ENCODE measurements at regions not wholly inside any gene's neighbourhood (a gene's known extent, or its start where the extent isn't known, plus 50 kb on each side); places are given as distances from the start of the nearest gene placed in this dataset.
"Not testable (repeated sequence)": the region's sequence is repeated elsewhere in the genome, so short reads cannot be mapped to it uniquely, and the experiment has no call there.

DNA sequence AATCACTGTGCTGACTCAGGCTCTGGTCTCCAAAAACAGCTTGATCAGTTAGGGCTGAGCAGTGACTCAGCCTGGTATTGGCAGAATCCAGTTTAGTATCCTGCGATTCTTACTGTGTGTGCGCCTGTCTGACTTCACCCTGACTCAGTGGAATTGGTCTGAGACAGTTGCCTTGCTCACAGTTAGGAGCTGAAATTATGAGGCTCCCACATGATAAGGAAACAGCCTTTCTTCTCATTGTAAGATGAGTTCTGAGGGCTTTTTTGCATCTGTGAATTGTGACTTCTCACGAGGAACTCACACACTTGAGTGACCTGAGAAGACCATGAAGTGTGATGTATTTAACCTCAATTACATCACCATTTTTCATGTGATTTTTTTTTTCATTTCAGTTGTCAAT is 1282.4 kb downstream of the RPIA start:
- not testable (repeated sequence) for DNase-seq

DNA sequence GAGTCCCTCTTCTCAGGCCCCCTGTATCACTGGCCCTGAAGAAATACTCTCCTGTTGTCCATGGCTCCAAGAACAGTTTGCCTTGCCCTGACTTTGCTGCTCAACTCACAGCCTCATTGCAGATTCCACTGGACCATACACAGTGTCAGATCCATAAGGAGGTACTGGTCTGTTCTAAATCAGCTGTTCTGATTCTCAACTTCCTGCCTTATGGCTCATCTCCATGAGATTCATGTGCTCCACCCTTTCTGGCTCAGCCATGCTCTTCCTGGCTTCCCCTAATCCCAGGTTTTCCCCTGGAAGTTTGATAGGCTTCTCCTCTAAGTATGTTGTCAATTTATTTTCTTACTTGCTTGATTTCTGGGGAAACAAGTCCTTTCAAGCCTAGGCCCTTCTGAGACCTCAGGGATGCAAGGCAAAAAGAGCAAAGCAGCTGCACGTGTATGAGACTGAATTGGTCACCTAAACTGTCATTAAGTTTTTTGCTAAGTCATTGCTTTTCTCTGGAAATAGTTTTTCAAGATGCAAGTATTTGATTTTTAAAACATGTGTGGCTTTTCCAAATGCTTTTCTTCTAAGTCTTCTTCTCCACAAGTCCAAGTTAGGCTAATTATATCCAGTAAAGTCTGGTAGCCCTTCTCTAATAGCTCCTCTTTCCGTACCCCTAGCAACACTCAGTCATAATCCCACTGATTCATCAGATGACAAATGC is 1288.5 kb downstream of the RPIA start:
- not testable (repeated sequence) for DNase-seq

GRCh38 chr2:89982246-89982645 is 1290.8 kb downstream of the RPIA start:
- DNase-seq: peak; percentile 22

GRCh38 chr2:89985650-89986049 is 1294.2 kb downstream of the RPIA start:
- DNase-seq: not testable (repeated sequence)

DNA sequence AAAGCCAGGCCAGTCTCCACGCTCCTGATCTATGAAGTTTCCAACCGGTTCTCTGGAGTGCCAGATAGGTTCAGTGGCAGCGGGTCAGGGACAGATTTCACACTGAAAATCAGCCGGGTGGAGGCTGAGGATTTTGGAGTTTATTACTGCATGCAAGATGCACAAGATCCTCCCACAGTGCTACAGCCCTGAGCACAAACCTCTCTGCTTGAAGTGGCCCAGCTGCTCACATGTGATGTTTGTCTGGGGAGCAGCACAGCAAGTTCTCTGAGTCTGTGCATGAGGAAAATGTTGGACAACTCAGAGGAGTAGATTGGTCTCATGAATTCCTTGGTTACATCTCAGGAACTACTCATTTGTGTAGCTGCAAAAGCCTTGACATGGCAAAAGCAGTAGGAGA is 1295.1 kb downstream of the RPIA start:
- DNase-seq: not testable (repeated sequence)

GRCh38 chr2:89996779-89997178 is 1305.3 kb downstream of the RPIA start:
- not testable (repeated sequence) for DNase-seq

DNA sequence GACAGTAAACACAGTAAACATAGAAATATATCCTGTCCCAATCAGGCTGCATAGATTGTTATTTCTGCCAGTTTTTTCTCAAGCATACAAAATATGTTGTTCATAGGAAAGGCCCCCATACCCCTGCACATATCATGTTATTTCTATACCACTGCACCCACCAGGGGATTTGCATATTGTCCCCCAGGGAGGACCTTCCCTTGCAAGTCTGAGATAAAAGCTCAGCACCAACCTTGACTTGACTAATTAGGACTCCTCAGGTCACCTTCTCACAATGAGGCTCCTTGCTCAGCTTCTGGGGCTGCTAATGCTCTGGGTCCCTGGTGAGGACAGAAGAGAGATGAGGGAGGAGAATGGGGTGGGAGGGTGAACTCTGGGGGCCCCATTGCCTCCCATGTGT is 1313.1 kb downstream of the RPIA start:
- not testable (repeated sequence) for DNase-seq

DNA sequence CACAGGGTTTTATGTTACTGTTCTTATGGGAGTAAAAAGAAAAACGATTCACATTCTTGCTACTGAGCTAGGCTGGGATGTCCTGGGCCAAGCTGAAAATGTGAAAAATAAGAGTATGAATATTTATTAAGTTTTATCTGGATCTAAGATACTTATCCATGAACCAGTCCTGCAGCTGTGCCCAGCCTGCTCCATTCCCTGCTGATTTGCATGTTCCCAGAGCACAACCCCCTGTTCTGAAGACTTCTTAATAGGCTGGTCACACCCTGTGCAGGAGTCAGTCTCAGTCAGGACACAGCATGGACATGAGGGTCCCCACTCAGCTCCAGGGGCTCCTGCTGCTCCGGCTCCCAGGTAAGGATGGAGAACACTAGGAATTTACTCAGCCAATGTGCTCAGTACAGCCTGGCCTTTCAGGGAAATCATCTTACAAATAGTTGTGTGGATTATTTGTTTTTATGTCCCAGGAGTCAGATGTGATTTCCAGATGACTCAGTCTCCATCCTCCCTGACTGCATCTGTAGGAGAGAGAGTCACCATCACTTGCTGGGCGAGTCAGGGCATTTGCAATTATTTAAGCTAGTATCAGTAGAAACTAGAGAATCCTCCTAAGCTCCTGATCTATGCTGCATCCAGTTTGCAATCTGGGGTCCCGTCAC is 1319.1 kb downstream of the RPIA start:
- not testable (repeated sequence) for DNase-seq

- DNase-seq: not testable (repeated sequence)
Measured at GRCh38 chr2:90011101-90011443, 1319.6 kb downstream of the RPIA start.

- DNase-seq: not testable (repeated sequence)
Measured at GRCh38 chr2:90019908-90020307, 1328.4 kb downstream of the RPIA start.

GRCh38 chr2:90021234-90021633 is 1329.8 kb downstream of the RPIA start:
- not testable (repeated sequence) for DNase-seq

DNA sequence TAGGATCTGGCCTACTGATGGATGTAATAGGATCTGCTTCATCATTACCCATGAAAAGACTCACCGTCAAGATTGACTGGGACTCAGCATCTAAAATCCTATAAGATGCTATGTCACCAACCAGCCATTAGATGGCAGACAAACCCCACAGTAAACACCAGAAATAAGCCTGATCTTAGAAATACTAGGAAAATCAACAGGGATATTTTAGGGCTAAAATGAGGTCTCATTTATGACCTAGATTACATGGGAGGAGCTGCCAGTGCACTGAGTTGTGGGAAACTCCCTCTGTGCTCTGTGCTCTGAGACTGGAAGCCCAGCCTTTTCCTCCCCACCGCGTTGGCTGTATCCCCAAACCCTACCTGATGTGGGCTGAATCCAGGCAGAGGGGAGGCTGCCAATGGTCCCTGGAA is 1335.8 kb downstream of the RPIA start:
- not testable (repeated sequence) for DNase-seq

DNA sequence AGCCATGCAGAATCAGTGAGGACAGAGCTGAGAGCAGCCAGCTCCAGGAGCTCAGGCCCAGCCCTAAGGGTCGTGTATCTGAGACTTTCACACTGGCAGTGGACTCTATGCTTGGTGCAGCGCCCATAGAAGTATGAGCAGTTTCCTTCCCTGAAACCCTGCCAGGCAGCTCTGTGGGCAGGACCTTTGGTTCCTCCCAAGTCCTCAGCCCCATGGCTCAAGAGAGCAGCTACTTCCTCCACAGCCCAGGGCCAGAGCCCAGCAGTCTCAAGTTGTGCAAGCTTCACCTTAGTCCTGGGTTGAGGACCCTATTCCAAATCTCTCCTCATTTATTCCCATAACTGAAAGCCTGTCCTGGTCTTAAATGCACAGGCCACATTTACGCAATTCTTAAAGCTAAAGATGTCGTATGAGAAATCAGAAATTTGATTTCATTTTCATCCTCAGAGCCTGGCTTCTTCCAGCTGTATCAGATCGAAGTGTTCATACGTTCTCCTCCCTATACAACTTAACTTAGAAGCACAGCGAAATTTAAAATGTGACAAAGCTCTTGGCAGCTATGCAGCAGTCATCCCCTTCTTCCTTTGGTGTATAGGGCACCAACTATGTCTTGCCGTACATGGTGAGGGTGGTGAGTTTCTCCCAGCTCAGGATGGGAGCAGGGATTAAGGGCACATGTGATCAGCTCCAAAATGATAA is 1337.1 kb downstream of the RPIA start:
- DNase-seq: peak; percentile 59

GRCh38 chr2:90029080-90029428 is 1337.6 kb downstream of the RPIA start:
- not testable (repeated sequence) for DNase-seq

GRCh38 chr2:90032269-90032668 is 1340.8 kb downstream of the RPIA start:
- DNase-seq: peak; percentile 48

- peak; percentile 7 for DNase-seq
Measured at GRCh38 chr2:90036335-90036734, 1344.9 kb downstream of the RPIA start.

DNA sequence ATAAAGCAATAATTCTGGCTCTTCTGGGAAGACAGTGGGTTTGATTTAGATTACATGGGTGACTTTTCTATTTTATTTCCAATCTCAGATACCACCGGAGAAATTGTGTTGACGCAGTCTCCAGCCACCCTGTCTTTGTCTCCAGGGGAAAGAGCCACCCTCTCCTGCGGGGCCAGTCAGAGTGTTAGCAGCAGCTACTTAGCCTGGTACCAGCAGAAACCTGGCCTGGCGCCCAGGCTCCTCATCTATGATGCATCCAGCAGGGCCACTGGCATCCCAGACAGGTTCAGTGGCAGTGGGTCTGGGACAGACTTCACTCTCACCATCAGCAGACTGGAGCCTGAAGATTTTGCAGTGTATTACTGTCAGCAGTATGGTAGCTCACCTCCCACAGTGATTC is 1347.6 kb downstream of the RPIA start:
- not testable (repeated sequence) for DNase-seq

DNA sequence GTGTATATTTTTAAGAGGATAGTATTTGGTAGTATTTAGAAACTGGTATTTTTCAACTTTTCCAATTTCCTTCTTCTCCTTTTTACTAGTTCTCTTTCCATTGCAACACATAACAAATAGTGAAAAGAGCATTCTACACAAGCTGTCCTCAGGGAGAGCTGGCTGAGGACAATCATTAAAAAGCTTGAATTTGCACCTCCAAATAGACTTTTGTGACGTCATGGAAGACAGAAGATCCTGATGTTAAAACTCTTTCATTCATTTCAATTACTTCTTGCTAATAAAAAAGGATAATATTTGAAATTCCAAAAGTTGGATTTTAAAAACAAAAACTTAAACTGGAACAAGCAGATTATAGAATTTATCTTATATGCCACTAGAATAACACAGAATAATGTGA is 1356.3 kb downstream of the RPIA start:
- not testable (repeated sequence) for DNase-seq

DNA sequence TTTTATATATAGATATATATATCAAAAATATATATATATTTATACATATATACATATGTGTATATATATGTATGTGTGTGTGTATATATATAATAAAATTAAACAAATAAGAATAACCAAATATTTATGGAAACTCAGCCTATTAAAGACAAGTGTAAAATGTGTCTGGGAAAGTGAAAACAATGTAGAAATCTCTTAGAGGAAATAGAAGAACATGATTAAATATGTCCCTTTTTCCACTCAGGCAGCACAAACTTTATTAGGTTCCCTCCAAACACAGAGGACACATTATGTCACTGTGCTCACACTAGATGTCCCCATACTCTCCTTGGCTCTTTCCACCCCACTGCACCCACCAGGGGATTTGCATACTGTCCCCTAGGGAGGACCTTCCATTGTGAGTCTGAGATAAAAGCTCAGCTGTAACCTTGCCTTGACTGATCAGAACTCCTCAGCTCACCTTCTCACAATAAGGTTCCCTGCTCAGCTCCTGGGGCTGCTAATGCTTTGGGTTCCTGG is 1360.7 kb downstream of the RPIA start:
- not testable (repeated sequence) for DNase-seq

- DNase-seq: no peak
Measured at GRCh38 chr2:90069290-90069894, 1377.9 kb downstream of the RPIA start.

DNA sequence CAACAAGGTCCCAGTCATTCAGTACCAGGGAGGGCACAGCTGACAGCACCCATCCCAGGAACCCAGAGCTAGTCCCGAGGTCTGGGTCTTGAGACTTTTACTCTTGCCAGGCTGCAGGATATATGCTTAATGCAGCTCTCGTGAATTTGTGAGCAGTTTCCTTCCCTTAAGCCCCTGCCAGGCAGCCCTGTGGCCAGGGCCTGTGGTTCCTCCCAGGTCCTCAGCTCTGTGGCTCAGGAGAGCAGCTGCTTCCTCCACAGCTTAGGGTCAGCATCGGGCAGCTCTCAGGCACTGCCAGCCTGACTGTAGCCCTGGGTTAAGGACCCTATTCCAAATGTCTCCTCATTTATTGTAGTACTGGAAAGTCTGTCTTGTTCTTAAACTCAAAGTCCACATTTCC is 1384.8 kb downstream of the RPIA start:
- DNase-seq: no peak

GRCh38 chr2:90077948-90078347 is 1386.5 kb downstream of the RPIA start:
- no peak for DNase-seq

DNA sequence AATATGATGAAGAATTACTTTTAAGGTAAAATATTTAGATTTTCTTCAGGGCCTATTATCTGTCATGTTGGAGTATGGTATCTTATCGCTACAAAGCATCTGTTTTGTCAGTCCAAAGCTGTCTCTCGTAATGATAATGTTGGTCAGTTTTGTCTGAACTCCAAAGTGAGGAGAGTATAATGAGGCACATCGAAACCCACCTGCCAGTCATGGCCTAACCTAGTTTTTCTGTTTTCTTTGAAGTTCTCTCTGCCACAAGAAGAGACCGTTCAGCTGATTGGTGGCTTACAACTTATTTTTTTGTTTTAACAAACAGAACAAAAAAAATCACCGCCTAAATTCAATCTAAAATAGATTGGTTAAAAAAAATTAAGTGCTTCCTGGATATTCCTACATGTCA is 1387.9 kb downstream of the RPIA start:
- no peak for DNase-seq
